GM21423 (cell line): ENCODE measurements at regions not wholly inside any gene's neighbourhood (a gene's known extent, or its start where the extent isn't known, plus 50 kb on each side); places are given as distances from the start of the nearest gene placed in this dataset.

Experiments used
- ATAC-seq: cut with Tn5 transposase; IDR thresholded peaks from one replicate; pipeline ENCODE4 v1.9.1; 2021; ENCODE audit warnings: mild to moderate bottlenecking, moderate library complexity; ENCODE audit not compliant: unreplicated experiment

GRCh38 chr11:32039149-32039548, 51.7 kb upstream of the RCN1 start:
- ATAC-seq = no peak

GRCh38 chr11:32034680-32035079, 56.2 kb upstream of the RCN1 start:
- ATAC-seq = no peak

GRCh38 chr11:32034149-32034548, 56.7 kb upstream of the RCN1 start:
- no peak for ATAC-seq

GRCh38 chr11:32033491-32033890, 57.4 kb upstream of the RCN1 start:
- ATAC-seq = no peak

GRCh38 chr11:32033067-32033466, 57.8 kb upstream of the RCN1 start:
- no peak for ATAC-seq

- no peak for ATAC-seq
Observed at GRCh38 chr11:32032478-32032877, 58.4 kb upstream of the RCN1 start.

- ATAC-seq = no peak
Observed at GRCh38 chr11:32032052-32032451, 58.8 kb upstream of the RCN1 start.

GRCh38 chr11:32030875-32031503, 59.9 kb upstream of the RCN1 start:
- ATAC-seq = no peak

GRCh38 chr11:32029721-32030120, 61.2 kb upstream of the RCN1 start:
- ATAC-seq = no peak

- ATAC-seq = no peak
Observed at GRCh38 chr11:32028201-32028600, 62.7 kb upstream of the RCN1 start.

- no peak for ATAC-seq
Observed at GRCh38 chr11:32026766-32027165, 64.1 kb upstream of the RCN1 start.

- ATAC-seq = no peak
Observed at GRCh38 chr11:32024948-32025347, 65.9 kb upstream of the RCN1 start.

GRCh38 chr11:32023370-32024305, 67.2 kb upstream of the RCN1 start:
- ATAC-seq = no peak

GRCh38 chr11:32018672-32019071, 72.2 kb upstream of the RCN1 start:
- no peak for ATAC-seq

GRCh38 chr11:32016111-32016510, 74.8 kb upstream of the RCN1 start:
- ATAC-seq = no peak

- no peak for ATAC-seq
Observed at GRCh38 chr11:32015427-32015826, 75.4 kb upstream of the RCN1 start.

- ATAC-seq = no peak
Observed at GRCh38 chr11:32013603-32014002, 77.3 kb upstream of the RCN1 start.

- ATAC-seq = no peak
Observed at GRCh38 chr11:32012049-32012448, 78.8 kb upstream of the RCN1 start.

- ATAC-seq = no peak
Observed at GRCh38 chr11:32008880-32009551, 81.9 kb upstream of the RCN1 start.

- ATAC-seq = no peak
Observed at GRCh38 chr11:32006799-32007388, 84.0 kb upstream of the RCN1 start.

GRCh38 chr11:32005786-32006416, 85.0 kb upstream of the RCN1 start:
- no peak for ATAC-seq
